ENCODE measurements at regions not wholly inside any gene's neighbourhood (a gene's known extent, or its start where the extent isn't known, plus 50 kb on each side); places are given as distances from the start of the nearest gene placed in this dataset.

DNA sequence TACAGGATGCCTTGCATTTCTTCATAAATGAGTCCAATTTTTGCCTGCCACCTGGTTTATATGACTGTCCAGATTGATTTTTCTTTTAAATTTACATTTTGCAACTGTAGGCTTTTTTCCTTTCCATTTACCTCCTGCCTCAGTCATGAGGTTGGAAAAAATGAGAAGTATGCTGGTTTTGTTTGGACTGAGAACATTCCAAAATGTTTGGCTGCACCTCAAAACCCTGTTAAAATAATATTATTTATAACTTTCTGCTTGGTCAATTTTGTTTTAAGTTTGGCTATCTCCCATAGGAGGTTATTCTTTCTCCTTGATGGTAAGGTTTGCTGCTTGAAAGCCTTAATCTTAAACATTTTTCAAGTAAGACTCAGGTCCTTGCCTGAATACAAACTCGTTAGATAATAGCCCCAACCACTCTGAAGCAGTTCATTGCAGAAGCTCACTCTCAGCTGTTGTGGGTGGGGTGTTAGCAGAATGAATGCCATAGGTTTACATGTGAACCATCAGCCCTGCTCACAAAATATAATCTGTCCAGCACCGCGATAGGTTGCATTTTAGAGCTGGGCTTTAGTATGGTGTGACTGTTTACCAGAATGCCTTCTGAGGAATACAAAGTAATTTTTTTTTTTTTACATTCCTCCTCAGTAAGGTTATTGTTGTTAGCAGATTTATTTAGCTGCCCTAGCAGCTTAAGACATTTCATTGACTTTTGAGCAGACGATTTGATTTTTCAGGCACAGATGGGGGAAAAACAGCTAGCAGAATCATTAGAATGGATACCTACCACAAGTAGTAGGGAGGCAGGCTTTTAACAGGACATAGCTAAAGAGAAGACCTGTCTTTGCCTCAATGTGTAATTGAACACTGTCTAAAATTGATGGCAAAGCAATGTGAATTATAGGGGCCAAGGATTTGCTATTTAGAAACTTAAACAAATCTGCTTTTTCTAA, 630.8 kb upstream of the KCNMB2 start:
- no peak overlapping the region for H3K4me2 ChIP-seq (ENCODE audit: insufficient read depth in 1 of 2, low read depth in 2 of 2, low read length in 2 of 2)
- no peak overlapping the region for H2BK5ac ChIP-seq (ENCODE audit: low read depth, low read length)
- no peak overlapping the region for H2BK20ac ChIP-seq (ENCODE audit: low read length)
- H3K14ac ChIP-seq (ENCODE audit: insufficient read length): no peak overlapping the region
- H4K91ac ChIP-seq (replicated peaks; ENCODE audit: insufficient read length, low read length): no peak overlapping the region
- DNase-seq (ENCODE audit: low read depth in 1 of 2, low spot score in 2 of 2) (no peak), FAIRE-seq (no peak)
- peak overlapping the region; percentile 85; the same call in 1 of the 2 replicates for H2AFZ ChIP-seq (ENCODE audit: low read length)
- H3K23me2 ChIP-seq (ENCODE audit: low read depth, low read length): no peaks in the 10 kb centered on the region
- no peak overlapping the region for H3K4me3 ChIP-seq (ENCODE audit: extremely low read depth in 1 of 4, insufficient read depth in 2 of 4, low read depth in 3 of 4, low read length in 4 of 4)
- H3K9ac ChIP-seq (replicated peaks in 1 of 4; ENCODE audit: extremely low read depth in 1 of 4, low read depth in 3 of 4, low read length in 3 of 4): no peak overlapping the region
- H2BK15ac ChIP-seq (ENCODE audit: low read length): no peak overlapping the region
- no peak overlapping the region for H4K5ac ChIP-seq (ENCODE audit: insufficient read length, low read depth, low read length)
- no peaks in the 10 kb centered on the region for H3K9me3 ChIP-seq (ENCODE audit: insufficient read depth in 2 of 2, low read depth in 1 of 2, low read length in 1 of 2)
- no peak overlapping the region for H3K4ac ChIP-seq (replicated peaks; ENCODE audit: insufficient read length, low read depth, low read length)
- no peaks in the 10 kb centered on the region for H4K20me1 ChIP-seq (replicated peaks in 1 of 2; ENCODE audit: control insufficient read depth in 1 of 2, insufficient read depth in 2 of 2, low read length in 2 of 2)
- peaks cover 0 to 3% (median 0%) of the 10 kb centered on the region in 4 experiments; a peak in 1 of 7 replicates for H3K4me1 ChIP-seq (replicated peaks in 1 of 4; ENCODE audit: control insufficient read depth in 3 of 4, insufficient read depth in 4 of 4, low read length in 3 of 4)
- no peak overlapping the region for H3K27ac ChIP-seq (ENCODE audit: low read depth, low read length)
- no peak overlapping the region for H2BK12ac ChIP-seq (ENCODE audit: low read depth, low read length)
- H4K8ac ChIP-seq (ENCODE audit: extremely low read depth, insufficient read depth, low read length): no peak overlapping the region
- H3K36me3 ChIP-seq (ENCODE audit: control insufficient read depth in 2 of 4, insufficient read depth in 4 of 4, low read length in 3 of 4): no peaks in the 10 kb centered on the region
- CTCF ChIA-PET (ENCODE audit: partially characterized antibody): interaction anchor here (0.7 to 1.3 kb wide), 4 partner anchors 12 to 480 kb away, joined by 3 to 5 read pairs (median 4); no protein-coding TSS in a partner anchor
- no peak overlapping the region for H2BK120ac ChIP-seq (replicated peaks; ENCODE audit: low read depth, low read length)
- WGBS, 2 experiments (ENCODE audit: extremely low coverage in 1 of 2, insufficient coverage in 1 of 2, insufficient read length in 1 of 2, insufficient replicate concordance in 2 of 2, low coverage in 1 of 2, low lambda C conversion rate in 2 of 2, missing lambda C conversion rate in 1 of 2): 82% methylated on average over 4 of the region's 4 CpGs; no CpG with 5 or more reads in 1 of the 2 experiments
- no peak overlapping the region for H3K56ac ChIP-seq (replicated peaks; ENCODE audit: insufficient read length, low read depth, low read length)
- H3K23ac ChIP-seq (ENCODE audit: insufficient read length): no peak overlapping the region
- no peaks in the 10 kb centered on the region for H3K79me2 ChIP-seq (ENCODE audit: control insufficient read depth in 1 of 2, insufficient read depth in 2 of 2, low read length in 2 of 2)
- H3K27me3 ChIP-seq (replicated peaks in 1 of 4; ENCODE audit: control insufficient read depth in 3 of 4, extremely low read depth in 1 of 4, insufficient read depth in 3 of 4, low read length in 3 of 4): no peaks in the 10 kb centered on the region
- H2AK5ac ChIP-seq (ENCODE audit: low read depth, low read length): no peak overlapping the region
- POLR2A ChIA-PET (ENCODE audit: partially characterized antibody): no interaction called here
- H3K79me1 ChIP-seq (ENCODE audit: low read depth, low read length): no peaks in the 10 kb centered on the region
- no peak overlapping the region for H3K18ac ChIP-seq (ENCODE audit: extremely low read depth, low read length)
- TF ChIP-seq RFX5 (IDR thresholded peaks at IDR 0.05; ENCODE audit: borderline replicate concordance, low read depth, low read length) (no peak), YY1 (IDR thresholded peaks at IDR 0.05; ENCODE audit: low read depth, low read length) (no peak), SAP30 (IDR thresholded peaks at IDR 0.05; ENCODE audit: insufficient read depth, insufficient replicate concordance, low read length) (no peak), EGR1 (IDR thresholded peaks at IDR 0.05; ENCODE audit: borderline replicate concordance, low read depth, low read length) (no peak), E2F6 (IDR thresholded peaks at IDR 0.05) (no peak), NRF1 (IDR thresholded peaks at IDR 0.05; ENCODE audit: low read depth, low read length) (no peak), SP4 (IDR thresholded peaks at IDR 0.05; ENCODE audit: low read length) (no peak), ZNF274 (IDR thresholded peaks at IDR 0.05; ENCODE audit: borderline replicate concordance, extremely low read depth, low read length) (no peak), SIX5 (IDR thresholded peaks at IDR 0.05; ENCODE audit: low read depth, low read length) (no peak), CTBP2 (IDR thresholded peaks at IDR 0.05; ENCODE audit: borderline replicate concordance, insufficient read depth, insufficient read length, low read length) (no peak), EP300 (IDR thresholded peaks at IDR 0.05; ENCODE audit: borderline replicate concordance in 1 of 2, low read depth in 2 of 2, low read length in 2 of 2) (no peak)
